ENCODE measurements at regions not wholly inside any gene's neighbourhood (a gene's known extent, or its start where the extent isn't known, plus 50 kb on each side); places are given as distances from the start of the nearest gene placed in this dataset.

GRCh38 chr15:93294066-93294465 is 205.1 kb upstream of the RGMA start:
- intact Hi-C loops (cut with DNase I) = no loop called here
- H3K4me3 ChIP-seq = no peak overlapping the region
- peaks cover 0 to 6% (median 0%) of the 10 kb centered on the region in 12 donors for H3K4me1 ChIP-seq
- WGBS, 4 donors = 83 to 88% (median 85%) methylated on average over 1 of the region's 1 CpG
- H3K9me3 ChIP-seq = no peaks in the 10 kb centered on the region
- TF ChIP-seq CTCF (IDR thresholded peaks at IDR 0.05) (no peak), POLR2A (IDR thresholded peaks at IDR 0.05) (no peak)
- DNase-seq = no peak
- peaks cover 0 to 3% (median 0%) of the 10 kb centered on the region in 9 donors for H3K27me3 ChIP-seq
- ATAC-seq = no peak
- no peak overlapping the region for H3K27ac ChIP-seq
- H3K36me3 ChIP-seq = no peaks in the 10 kb centered on the region

GRCh38 chr15:93291380-93291779 is 202.4 kb upstream of the RGMA start:
- DNase-seq (no peak), ATAC-seq (no peak)
- peaks cover 0 to 4% (median 0%) of the 10 kb centered on the region in 9 donors for H3K27me3 ChIP-seq
- intact Hi-C loops (cut with DNase I) = no loop called here
- no peak overlapping the region for H3K27ac ChIP-seq
- H3K36me3 ChIP-seq = no peaks in the 10 kb centered on the region
- no peak for TF ChIP-seq POLR2A (IDR thresholded peaks at IDR 0.05)
- TF ChIP-seq CTCF (IDR thresholded peaks at IDR 0.05) = no peak
- 90 to 92% (median 92%) methylated on average over 4 to 5 of the region's 5 CpGs for WGBS, 4 donors
- no peaks in the 10 kb centered on the region for H3K9me3 ChIP-seq
- no peak overlapping the region for H3K4me3 ChIP-seq
- H3K4me1 ChIP-seq = peaks cover 0 to 2% (median 0%) of the 10 kb centered on the region in 12 donors

- Histone ChIP-seq H3K27ac (no peak overlapping the region), H3K27me3 (peaks cover 0 to 4% (median 0%) of the 10 kb centered on the region in 9 donors), H3K9me3 (no peaks in the 10 kb centered on the region), H3K4me3 (no peak overlapping the region), H3K36me3 (no peaks in the 10 kb centered on the region), H3K4me1 (peaks cover 0 to 2% (median 0%) of the 10 kb centered on the region in 12 donors)
- intact Hi-C loops (cut with DNase I) = no loop called here
- no peak for TF ChIP-seq POLR2A (IDR thresholded peaks at IDR 0.05)
- no peak for TF ChIP-seq CTCF (IDR thresholded peaks at IDR 0.05)
- DNase-seq (no peak), ATAC-seq (no peak)
- WGBS, 4 donors = 66 to 95% (median 71%) methylated on average over 4 of the region's 4 CpGs
Observed at GRCh38 chr15:93290618-93290946, 201.6 kb upstream of the RGMA start.

GRCh38 chr15:93289941-93290617 is 201.1 kb upstream of the RGMA start:
- TF ChIP-seq POLR2A (IDR thresholded peaks at IDR 0.05) = no peak
- no peak for TF ChIP-seq CTCF (IDR thresholded peaks at IDR 0.05)
- no peak for ATAC-seq
- WGBS, 4 donors = 47 to 58% (median 58%) methylated on average over 10 of the region's 10 CpGs

More at GRCh38 chr15:93289941-93290617, 201.1 kb upstream of the RGMA start:
- intact Hi-C loops (cut with DNase I) = no loop called here
- no peak overlapping the region for H3K27ac ChIP-seq
- H3K4me1 ChIP-seq = peaks cover 0 to 2% (median 0%) of the 10 kb centered on the region in 12 donors
- peaks cover 0 to 4% (median 0%) of the 10 kb centered on the region in 9 donors for H3K27me3 ChIP-seq
- DNase-seq = no peak
- no peaks in the 10 kb centered on the region for H3K36me3 ChIP-seq
- H3K9me3 ChIP-seq = no peaks in the 10 kb centered on the region
- H3K4me3 ChIP-seq = no peak overlapping the region
